Body of pancreas (tissue), 4 donors: ENCODE measurements at regions not wholly inside any gene's neighbourhood (a gene's known extent, or its start where the extent isn't known, plus 50 kb on each side); places are given as distances from the start of the nearest gene placed in this dataset.

Experiments used
- ATAC-seq: fragments of 150-250 bp; one replicate; pipeline ENCODE4 v1.9.1; 2016
- DNase-seq, 4 donors: peaks; one replicate each; pipeline ENCODE4 v3.0.0-alpha.2; 2019
- H3K27ac ChIP-seq, 4 donors: fragments of 200-600 bp; sonication (generic); 1 replicate in 3 of 4; 2 replicates in 1 of 4; pipeline versions ENCODE4 v1.5.1 to v1.6.1; 2016 to 2019; ENCODE audit warnings: mild to moderate bottlenecking in 1 of 4, mixed read lengths in 1 of 4, moderate library complexity in 1 of 4
- H3K27me3 ChIP-seq, 2 donors: fragments of 200-600 bp; sonication (generic); one replicate each; pipeline ENCODE4 v1.6.0; 2016; ENCODE audit warnings: mild to moderate bottlenecking in 1 of 2
- H3K36me3 ChIP-seq, 2 donors: fragments of 200-600 bp; sonication (generic); replicated peaks in 1 of 2; 2 replicates each; pipeline ENCODE4 v1.5.1; 2016; ENCODE audit warnings: low read depth in 2 of 2; ENCODE audit not compliant: insufficient read depth in 1 of 2
- H3K4me1 ChIP-seq: fragments of 200-600 bp; sonication (generic); one replicate; pipeline ENCODE4 v1.6.0; 2016
- H3K4me3 ChIP-seq, 2 donors: fragments of 200-600 bp; sonication (generic); 1 replicate in 1 of 2; 2 replicates in 1 of 2; pipeline ENCODE4 v1.5.1; 2016 to 2019
- H3K9me3 ChIP-seq, 3 donors: fragments of 200-600 bp; sonication (generic); 1 replicate in 2 of 3; 2 replicates in 1 of 3; pipeline ENCODE4 v1.5.1; 2016
- CTCF ChIP-seq, 7 experiments: fragments of 450-650 bp in 4 of 7; fragments of 200-600 bp in 3 of 7; sonication (generic) in 3 of 7; IDR thresholded peaks; one replicate each; pipeline ENCODE4 v1.5.1; 2016 to 2019; ENCODE audit warnings: antibody characterized with exemption in 7 of 7
- POLR2A ChIP-seq, 3 donors: fragments of 450-650 bp; IDR thresholded peaks; one replicate each; pipeline ENCODE4 v1.6.1; 2016; ENCODE audit warnings: antibody characterized with exemption in 3 of 3, mild to moderate bottlenecking in 2 of 3
- WGBS, 2 donors: methylation state at CpG; one replicate each; pipeline ENCODE4 v1.1.5; 2017; 5-methylcytosine and 5-hydroxymethylcytosine counted together
- intact Hi-C: fragments of 100-400 bp; cut with DNase I; formaldehyde crosslinking; loops from one replicate; pipeline ENCODE4 v1.15.1; 2023

GRCh38 chr2:194105358-194105757 lies 1551.7 kb upstream of the SLC39A10 start:
- H3K9me3 ChIP-seq = no peaks in the 10 kb centered on the region
- no peaks in the 10 kb centered on the region for H3K4me1 ChIP-seq
- intact Hi-C loops = no loop called here
- H3K36me3 ChIP-seq = no peaks in the 10 kb centered on the region
- TF ChIP-seq CTCF (IDR thresholded peaks at IDR 0.05) (no peak), POLR2A (IDR thresholded peaks at IDR 0.05) (no peak)
- H3K27me3 ChIP-seq = no peaks in the 10 kb centered on the region
- DNase-seq = no peak
- H3K27ac ChIP-seq = no peak overlapping the region
- WGBS, 2 donors = 88 to 92% methylated on average over 1 of the region's 1 CpG
- no peak for ATAC-seq
- H3K4me3 ChIP-seq = no peak overlapping the region

- intact Hi-C loops = no loop called here
- Histone ChIP-seq H3K9me3 (no peaks in the 10 kb centered on the region), H3K27me3 (no peaks in the 10 kb centered on the region), H3K27ac (no peak overlapping the region), H3K4me1 (no peaks in the 10 kb centered on the region), H3K4me3 (no peak overlapping the region), H3K36me3 (no peaks in the 10 kb centered on the region)
- DNase-seq (no peak), ATAC-seq (no peak)
- no peak for TF ChIP-seq CTCF (IDR thresholded peaks at IDR 0.05)
- no peak for TF ChIP-seq POLR2A (IDR thresholded peaks at IDR 0.05)
Observed at GRCh38 chr2:194104687-194105086, 1552.3 kb upstream of the SLC39A10 start.

GRCh38 chr2:194103941-194104659 lies 1552.9 kb upstream of the SLC39A10 start:
- Histone ChIP-seq H3K27me3 (no peaks in the 10 kb centered on the region), H3K36me3 (no peaks in the 10 kb centered on the region), H3K4me1 (no peaks in the 10 kb centered on the region), H3K27ac (no peak overlapping the region), H3K9me3 (no peaks in the 10 kb centered on the region), H3K4me3 (no peak overlapping the region)
- DNase-seq (no peak), ATAC-seq (no peak)
- TF ChIP-seq CTCF (IDR thresholded peaks at IDR 0.05) = no peak
- TF ChIP-seq POLR2A (IDR thresholded peaks at IDR 0.05) = no peak
- 41 to 60% methylated on average over 2 of the region's 2 CpGs for WGBS, 2 donors
- intact Hi-C loops = no loop called here

GRCh38 chr2:194102546-194102945 lies 1554.5 kb upstream of the SLC39A10 start:
- Histone ChIP-seq H3K27ac (no peak overlapping the region), H3K4me1 (no peaks in the 10 kb centered on the region), H3K36me3 (no peaks in the 10 kb centered on the region), H3K4me3 (no peak overlapping the region), H3K27me3 (no peaks in the 10 kb centered on the region), H3K9me3 (no peaks in the 10 kb centered on the region)
- WGBS, 2 donors = 71 to 77% methylated on average over 2 of the region's 2 CpGs
- TF ChIP-seq CTCF (IDR thresholded peaks at IDR 0.05) = no peak
- no peak for TF ChIP-seq POLR2A (IDR thresholded peaks at IDR 0.05)
- DNase-seq = no peak
- intact Hi-C loops = no loop called here
- ATAC-seq = no peak

- WGBS, 2 donors = 25 to 26% methylated on average over 2 of the region's 2 CpGs
- Histone ChIP-seq H3K9me3 (no peaks in the 10 kb centered on the region), H3K36me3 (no peaks in the 10 kb centered on the region), H3K27me3 (no peaks in the 10 kb centered on the region), H3K4me1 (no peaks in the 10 kb centered on the region), H3K27ac (no peak overlapping the region), H3K4me3 (no peak overlapping the region)
- intact Hi-C loops = no loop called here
- no peak for TF ChIP-seq CTCF (IDR thresholded peaks at IDR 0.05)
- no peak for ATAC-seq
- no peak for DNase-seq
Observed at GRCh38 chr2:194100201-194100600, 1556.8 kb upstream of the SLC39A10 start.
